ENCODE measurements at regions not wholly inside any gene's neighbourhood (a gene's known extent, or its start where the extent isn't known, plus 50 kb on each side); places are given as distances from the start of the nearest gene placed in this dataset.

DNA sequence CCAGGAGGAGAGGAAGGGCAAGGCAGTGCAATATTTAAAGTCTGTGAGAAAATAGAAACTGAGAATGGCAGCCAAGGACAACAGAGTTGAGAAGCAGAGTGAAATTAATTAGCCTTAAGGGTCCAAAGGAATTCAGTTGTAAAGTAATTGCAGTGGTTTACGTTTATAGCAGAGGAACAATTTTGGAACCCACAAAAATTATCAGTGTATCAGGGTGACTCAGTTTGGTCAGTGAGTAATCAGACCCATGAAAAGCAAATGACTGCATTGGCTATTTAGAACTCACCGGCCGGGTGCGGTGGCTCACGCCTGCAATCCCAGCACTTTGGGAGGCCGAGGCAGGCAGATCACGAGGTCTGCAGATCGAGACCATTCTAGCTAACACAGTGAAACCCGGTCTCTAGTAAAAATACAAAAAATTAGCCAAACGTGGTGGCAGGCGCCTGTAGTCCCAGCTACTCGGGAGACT, 245.8 kb upstream of the SLC39A10 start:
- no peak for DNase-seq (ENCODE audit: low spot score)
- no peak for FAIRE-seq
- Histone ChIP-seq H3K27me3 (ENCODE audit: control insufficient read depth in 1 of 2, insufficient read depth in 2 of 2, low read length in 2 of 2) (no peaks in the 10 kb centered on the region), H3K9me3 (ENCODE audit: low read length) (no peaks in the 10 kb centered on the region), H3K79me2 (ENCODE audit: insufficient read depth, low read length) (no peaks in the 10 kb centered on the region), H4K20me1 (ENCODE audit: insufficient read depth, low read length) (no peaks in the 10 kb centered on the region), H2AFZ (ENCODE audit: low read length) (no peak overlapping the region), H3K4me3 (replicated peaks in 1 of 3; ENCODE audit: insufficient read depth in 1 of 3, low read depth in 2 of 3, low read length in 3 of 3) (no peak overlapping the region), H3K4me2 (ENCODE audit: low read depth, low read length) (no peak overlapping the region), H3K4me1 (ENCODE audit: insufficient read depth, low read length) (0 out of 2 replicates have a peak, but pooled peaks cover 8% of the 10 kb centered on the region), H3K9ac (ENCODE audit: insufficient read depth, low read depth, low read length) (no peak overlapping the region), H3K27ac (ENCODE audit: extremely low read length, insufficient read depth, low read length) (no peak overlapping the region), H3K36me3 (replicated peaks in 1 of 2; ENCODE audit: control insufficient read depth in 1 of 2, insufficient read depth in 2 of 2, low read length in 2 of 2) (no peaks in the 10 kb centered on the region)
- intact Hi-C loops (cut with micrococcal nuclease; ENCODE audit: unreplicated experiment): no loop called here
- POLR2A ChIA-PET: no interaction called here
- no peak for ATAC-seq
- CTCF ChIA-PET (ENCODE audit: low intra/inter-chr PET ratio, low total read pairs): no interaction called here
- TF ChIP-seq ZNF101 (CRISPR knock-in tag; IDR thresholded peaks at IDR 0.05; ENCODE audit: borderline replicate concordance, low read depth): no peak
- TF ChIP-seq ZNF570 (CRISPR knock-in tag; IDR thresholded peaks at IDR 0.05; ENCODE audit: borderline replicate concordance): no peak
- TF ChIP-seq, protein P1, sequence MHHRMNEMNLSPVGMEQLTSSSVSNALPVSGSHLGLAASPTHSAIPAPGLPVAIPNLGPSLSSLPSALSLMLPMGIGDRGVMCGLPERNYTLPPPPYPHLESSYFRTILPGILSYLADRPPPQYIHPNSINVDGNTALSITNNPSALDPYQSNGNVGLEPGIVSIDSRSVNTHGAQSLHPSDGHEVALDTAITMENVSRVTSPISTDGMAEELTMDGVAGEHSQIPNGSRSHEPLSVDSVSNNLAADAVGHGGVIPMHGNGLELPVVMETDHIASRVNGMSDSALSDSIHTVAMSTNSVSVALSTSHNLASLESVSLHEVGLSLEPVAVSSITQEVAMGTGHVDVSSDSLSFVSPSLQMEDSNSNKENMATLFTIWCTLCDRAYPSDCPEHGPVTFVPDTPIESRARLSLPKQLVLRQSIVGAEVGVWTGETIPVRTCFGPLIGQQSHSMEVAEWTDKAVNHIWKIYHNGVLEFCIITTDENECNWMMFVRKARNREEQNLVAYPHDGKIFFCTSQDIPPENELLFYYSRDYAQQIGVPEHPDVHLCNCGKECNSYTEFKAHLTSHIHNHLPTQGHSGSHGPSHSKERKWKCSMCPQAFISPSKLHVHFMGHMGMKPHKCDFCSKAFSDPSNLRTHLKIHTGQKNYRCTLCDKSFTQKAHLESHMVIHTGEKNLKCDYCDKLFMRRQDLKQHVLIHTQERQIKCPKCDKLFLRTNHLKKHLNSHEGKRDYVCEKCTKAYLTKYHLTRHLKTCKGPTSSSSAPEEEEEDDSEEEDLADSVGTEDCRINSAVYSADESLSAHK (CRISPR knock-in tag; IDR thresholded peaks at IDR 0.05; ENCODE audit: borderline replicate concordance): no peak
- TF ChIP-seq ZNF337 (CRISPR knock-in tag; IDR thresholded peaks at IDR 0.05; ENCODE audit: borderline replicate concordance, low read depth): no peak
- no peak for TF ChIP-seq ZNF572 (CRISPR knock-in tag; IDR thresholded peaks at IDR 0.05)
- TF ChIP-seq, protein P2, sequence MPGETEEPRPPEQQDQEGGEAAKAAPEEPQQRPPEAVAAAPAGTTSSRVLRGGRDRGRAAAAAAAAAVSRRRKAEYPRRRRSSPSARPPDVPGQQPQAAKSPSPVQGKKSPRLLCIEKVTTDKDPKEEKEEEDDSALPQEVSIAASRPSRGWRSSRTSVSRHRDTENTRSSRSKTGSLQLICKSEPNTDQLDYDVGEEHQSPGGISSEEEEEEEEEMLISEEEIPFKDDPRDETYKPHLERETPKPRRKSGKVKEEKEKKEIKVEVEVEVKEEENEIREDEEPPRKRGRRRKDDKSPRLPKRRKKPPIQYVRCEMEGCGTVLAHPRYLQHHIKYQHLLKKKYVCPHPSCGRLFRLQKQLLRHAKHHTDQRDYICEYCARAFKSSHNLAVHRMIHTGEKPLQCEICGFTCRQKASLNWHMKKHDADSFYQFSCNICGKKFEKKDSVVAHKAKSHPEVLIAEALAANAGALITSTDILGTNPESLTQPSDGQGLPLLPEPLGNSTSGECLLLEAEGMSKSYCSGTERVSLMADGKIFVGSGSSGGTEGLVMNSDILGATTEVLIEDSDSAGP (CRISPR knock-in tag; IDR thresholded peaks at IDR 0.05; ENCODE audit: borderline replicate concordance): no peak
- no TSS peak for BruUV-seq (replicated peaks)
- in situ Hi-C loops (cut with HindIII; ENCODE audit: extremely low pct_ligation_motif_present, low pct_unique_long_range_greater_than_20kb): no loop called here
- 32% methylated on average over 12 of the region's 12 CpGs for WGBS (ENCODE audit: low lambda C conversion rate)
